NT2/D1 (cell line): ENCODE measurements at regions not wholly inside any gene's neighbourhood (a gene's known extent, or its start where the extent isn't known, plus 50 kb on each side); places are given as distances from the start of the nearest gene placed in this dataset.

Experiments
- DNase-seq: peaks from one replicate; pipeline ENCODE4 v3.0.0-alpha.2; 2011; ENCODE audit warnings: low read depth, low spot score
- H3K27me3 ChIP-seq: 2 replicates; pipeline ENCODE4 v1.6.0; 2011; ENCODE audit warnings: mild to moderate bottlenecking; ENCODE audit not compliant: insufficient read length, insufficient read depth
- H3K36me3 ChIP-seq: 2 replicates; pipeline ENCODE4 v1.6.1; 2011; ENCODE audit warnings: mild to moderate bottlenecking, low read length, mixed read lengths; ENCODE audit not compliant: insufficient read depth, insufficient read length
- H3K4me1 ChIP-seq: 2 replicates; pipeline ENCODE4 v1.5.1; 2011; ENCODE audit not compliant: insufficient read depth, insufficient read length
- H3K4me3 ChIP-seq: 2 replicates; pipeline ENCODE4 v1.5.1; 2011; ENCODE audit warnings: low read depth; ENCODE audit not compliant: insufficient read length
- H3K9ac ChIP-seq: 2 replicates; pipeline ENCODE4 v1.6.0; 2011; ENCODE audit warnings: low read depth; ENCODE audit not compliant: insufficient read length
- H3K9me3 ChIP-seq: 2 replicates; pipeline ENCODE4 v1.5.1; 2011; ENCODE audit warnings: mild to moderate bottlenecking, low read length; ENCODE audit not compliant: insufficient read depth
- SUZ12 ChIP-seq: IDR thresholded peaks from 2 replicates; pipeline ENCODE4 v1.6.1; 2011; ENCODE audit not compliant: insufficient read length, insufficient read depth; ENCODE audit errors: extremely low read depth
- YY1 ChIP-seq: IDR thresholded peaks from 2 replicates; pipeline ENCODE4 v1.6.1; 2011; ENCODE audit not compliant: insufficient read length, insufficient read depth
- ZNF274 ChIP-seq: IDR thresholded peaks from 2 replicates; pipeline ENCODE4 v1.6.1; 2011; ENCODE audit warnings: mild to moderate bottlenecking, low read depth, low read length

DNA sequence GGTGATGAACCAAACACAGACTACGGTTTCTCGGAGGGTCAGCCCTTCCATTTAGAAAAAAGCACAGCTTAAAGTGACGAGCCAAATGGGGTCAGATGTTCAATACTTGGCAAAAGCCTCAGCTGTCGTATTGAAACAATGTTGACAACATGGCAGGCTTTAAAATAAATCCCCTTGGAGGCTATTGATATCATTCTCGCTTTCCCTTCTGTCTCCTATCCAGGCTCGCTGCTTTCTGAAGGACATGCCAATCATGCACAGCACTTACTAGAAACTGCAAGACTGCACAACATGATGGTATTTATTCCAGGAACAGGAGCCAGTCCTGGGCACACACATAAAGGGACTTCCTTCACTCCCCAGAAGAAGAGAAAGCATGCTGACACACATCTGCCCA, 137.9 kb downstream of the SLC7A11 start:
- no peak overlapping the region for H3K9ac ChIP-seq
- TF ChIP-seq SUZ12 (no peak), ZNF274 (no peak), YY1 (no peak)
- H3K4me1 ChIP-seq: no peaks in the 10 kb centered on the region

DNA sequence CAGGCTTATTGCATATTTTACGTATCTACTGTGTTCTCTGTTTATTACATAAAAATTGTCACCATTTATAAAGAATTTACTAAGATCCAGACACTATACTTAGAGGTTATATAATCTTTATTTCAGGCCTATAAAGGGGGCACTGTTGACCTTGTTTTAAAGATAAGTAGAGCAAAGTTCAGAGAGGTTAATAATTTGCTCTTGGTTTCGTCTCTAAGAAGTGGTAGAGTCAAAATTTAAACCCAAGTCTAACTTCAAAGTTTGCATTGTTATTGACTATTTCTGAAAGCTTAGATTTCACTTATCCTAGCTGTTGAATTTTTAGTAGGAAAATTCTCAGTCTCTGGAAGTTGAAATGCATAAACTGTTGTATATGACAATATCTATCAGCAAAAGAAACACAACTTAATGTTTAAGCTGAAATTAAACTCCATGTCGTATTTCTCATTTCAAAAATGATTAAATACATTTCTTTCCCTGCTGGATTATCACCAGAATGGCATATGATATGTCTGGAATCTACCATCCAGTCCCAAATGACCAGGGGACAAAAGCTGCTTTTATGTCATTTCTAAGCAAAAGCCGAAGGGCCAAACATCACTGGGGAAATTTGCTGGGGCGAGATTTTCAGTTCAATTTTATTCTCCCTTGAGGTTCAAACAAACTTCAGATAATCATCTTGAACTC, 138.4 kb downstream of the SLC7A11 start:
- TF ChIP-seq ZNF274 (no peak), YY1 (no peak)
- Histone ChIP-seq H3K4me1 (no peaks in the 10 kb centered on the region), H3K9ac (no peak overlapping the region), H3K9me3 (peaks cover 16% of the 10 kb centered on the region; the same call in 1 of the 2 replicates), H3K36me3 (no peaks in the 10 kb centered on the region), H3K27me3 (no peaks in the 10 kb centered on the region), H3K4me3 (no peak overlapping the region)
- no peak for DNase-seq

More for the DNA sequence above, 137.9 kb downstream of the SLC7A11 start:
- Histone ChIP-seq H3K9me3 (peaks cover 19% of the 10 kb centered on the region; the same call in 1 of the 2 replicates), H3K27me3 (no peaks in the 10 kb centered on the region), H3K4me3 (no peak overlapping the region), H3K36me3 (no peaks in the 10 kb centered on the region)
- no peak for DNase-seq

DNA sequence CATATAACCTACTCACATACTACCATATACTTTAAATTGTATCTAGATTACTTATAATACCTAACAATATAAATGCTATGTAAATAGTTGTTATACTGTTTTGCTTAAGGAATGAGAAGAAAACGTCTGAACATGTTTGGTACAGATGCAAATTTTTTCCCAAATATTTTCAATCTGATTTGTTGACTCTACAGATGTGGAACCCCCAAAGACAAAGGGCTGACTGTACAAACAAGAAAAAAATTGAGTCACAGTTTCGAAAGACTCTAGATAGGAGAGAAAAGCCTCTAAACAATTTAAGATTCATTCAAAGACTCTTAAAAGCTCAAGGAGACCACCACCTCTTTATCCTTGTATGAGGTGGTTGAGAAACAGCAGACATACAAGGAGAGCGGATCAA, 142.8 kb downstream of the SLC7A11 start:
- no peaks in the 10 kb centered on the region for H3K27me3 ChIP-seq
- TF ChIP-seq SUZ12 (no peak), YY1 (no peak), ZNF274 (no peak)
- DNase-seq: no peak
- H3K4me3 ChIP-seq: no peak overlapping the region
- H3K36me3 ChIP-seq: no peaks in the 10 kb centered on the region
- H3K4me1 ChIP-seq: no peaks in the 10 kb centered on the region
- H3K9ac ChIP-seq: no peak overlapping the region
- 0 out of 2 replicates have a peak, but pooled peaks cover 4% of the 10 kb centered on the region for H3K9me3 ChIP-seq

DNA sequence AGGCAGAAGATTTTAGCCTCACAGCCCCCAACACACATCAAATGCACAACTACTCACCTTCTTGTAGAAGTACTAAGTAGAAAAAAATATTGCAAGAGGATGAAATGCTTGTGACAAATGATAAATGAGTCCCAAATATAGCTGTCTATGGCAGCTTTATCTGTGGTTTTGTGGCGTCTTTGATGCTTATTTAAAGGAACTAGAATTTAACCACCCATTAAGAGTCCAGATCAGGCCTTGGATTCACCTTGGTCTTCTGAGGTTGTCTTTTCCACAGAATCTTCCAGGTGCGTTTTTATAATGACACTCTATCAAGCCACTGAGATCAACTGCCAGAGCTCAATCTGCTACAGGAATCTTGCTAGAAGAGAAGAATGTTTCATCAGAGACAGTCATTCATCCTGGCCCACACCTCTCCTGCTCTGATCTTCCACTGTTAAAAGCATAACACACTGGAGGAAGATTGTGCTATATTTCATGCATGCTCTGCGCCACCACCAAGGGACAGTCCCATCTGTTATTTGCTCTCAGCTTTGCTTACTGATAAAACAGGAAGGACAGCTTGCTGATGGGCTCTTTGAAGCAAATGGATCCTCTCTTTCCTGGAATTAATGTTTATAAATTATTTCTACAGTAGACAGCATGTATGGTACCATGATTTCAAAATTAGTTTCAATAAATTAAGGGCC, 144.1 kb downstream of the SLC7A11 start:
- no peaks in the 10 kb centered on the region for H3K36me3 ChIP-seq
- no peak overlapping the region for H3K4me3 ChIP-seq
- DNase-seq: no peak
- TF ChIP-seq SUZ12 (no peak), ZNF274 (no peak), YY1 (no peak)
- H3K27me3 ChIP-seq: no peaks in the 10 kb centered on the region
- no peaks in the 10 kb centered on the region for H3K9me3 ChIP-seq
- H3K4me1 ChIP-seq: no peaks in the 10 kb centered on the region
- no peak overlapping the region for H3K9ac ChIP-seq

DNA sequence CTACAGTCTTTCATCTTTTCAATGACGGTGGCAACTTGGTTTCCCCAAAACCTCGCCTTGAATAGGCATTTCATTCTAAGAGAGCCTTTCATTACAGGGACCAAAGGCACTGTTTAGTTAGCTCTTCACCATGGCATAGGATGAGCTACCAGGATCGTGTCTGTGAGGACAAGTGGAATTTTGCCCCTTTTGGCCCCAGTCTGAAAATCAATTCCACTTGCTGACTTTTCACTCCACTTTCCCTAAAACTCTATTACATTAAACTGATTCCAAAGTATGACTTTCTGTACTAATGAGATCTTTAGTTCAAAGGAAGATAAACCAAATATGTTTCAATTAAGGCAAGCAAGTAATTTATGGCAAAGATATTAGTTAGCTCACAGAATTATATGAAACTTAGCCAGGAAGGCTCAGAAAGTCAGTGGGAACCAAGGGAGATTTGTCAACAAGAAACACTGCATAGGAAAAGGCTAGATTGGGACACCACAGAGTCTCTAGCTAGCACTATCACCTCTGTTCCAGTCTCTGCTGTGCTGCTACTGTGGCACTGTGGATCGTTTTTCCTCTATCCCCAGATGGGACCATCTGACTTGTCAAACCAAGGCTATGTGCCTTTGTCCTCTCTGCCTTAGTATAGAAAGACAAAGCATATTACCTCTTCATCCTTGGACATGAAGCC, 145.6 kb downstream of the SLC7A11 start:
- H3K36me3 ChIP-seq: no peaks in the 10 kb centered on the region
- H3K27me3 ChIP-seq: no peaks in the 10 kb centered on the region
- no peak overlapping the region for H3K9ac ChIP-seq
- TF ChIP-seq SUZ12 (no peak), YY1 (no peak), ZNF274 (no peak)
- H3K4me3 ChIP-seq: no peak overlapping the region
- H3K9me3 ChIP-seq: no peaks in the 10 kb centered on the region
- DNase-seq: no peak
- H3K4me1 ChIP-seq: no peaks in the 10 kb centered on the region

DNA sequence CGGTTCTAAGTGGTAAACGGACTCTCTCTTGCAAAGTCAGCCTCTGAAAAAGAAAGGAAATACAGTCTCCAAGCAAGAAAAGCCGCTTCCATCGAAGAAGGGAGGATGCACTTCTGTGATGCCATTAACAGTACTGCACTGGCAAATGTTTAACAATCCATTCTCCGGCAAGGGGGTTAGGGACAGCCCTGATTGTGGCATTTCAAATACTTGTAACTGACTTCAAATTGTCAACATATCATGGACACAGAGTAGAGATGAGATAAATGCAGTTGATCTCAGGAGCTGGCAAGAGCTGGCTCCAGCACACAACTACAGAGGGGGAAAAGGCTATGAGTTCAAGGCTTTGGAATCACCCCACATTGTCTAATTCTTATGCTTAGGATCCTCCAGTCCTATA, 146.8 kb downstream of the SLC7A11 start:
- H3K4me1 ChIP-seq: no peaks in the 10 kb centered on the region

DNA sequence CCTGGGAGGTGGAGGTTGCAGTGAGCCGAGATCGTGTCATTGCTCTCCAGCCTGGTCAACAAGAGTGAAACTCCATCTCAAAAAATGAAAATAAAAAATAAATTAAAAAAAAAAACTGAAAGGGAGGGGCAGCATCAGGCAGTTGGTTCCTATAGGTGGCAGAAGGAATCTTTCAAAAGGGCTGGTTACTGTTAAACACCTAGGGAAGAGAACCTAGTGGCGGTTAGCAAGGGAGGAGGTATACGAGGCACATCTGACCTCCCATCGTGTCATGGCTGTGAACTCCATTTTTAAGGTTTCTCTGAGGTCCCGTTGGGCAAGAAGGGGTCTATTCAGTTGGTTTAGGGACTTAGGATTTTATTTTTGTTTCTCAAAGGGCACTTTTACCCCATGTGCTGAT, 150.1 kb downstream of the SLC7A11 start:
- no peaks in the 10 kb centered on the region for H3K27me3 ChIP-seq
- TF ChIP-seq ZNF274: no peak
- no peak for TF ChIP-seq YY1
- TF ChIP-seq SUZ12: no peak
- no peaks in the 10 kb centered on the region for H3K36me3 ChIP-seq
- H3K9ac ChIP-seq: no peak overlapping the region
- DNase-seq: no peak
- H3K4me3 ChIP-seq: no peak overlapping the region
- no peaks in the 10 kb centered on the region for H3K4me1 ChIP-seq
- H3K9me3 ChIP-seq: no peaks in the 10 kb centered on the region

More for the DNA sequence above, 146.8 kb downstream of the SLC7A11 start:
- Histone ChIP-seq H3K9me3 (no peaks in the 10 kb centered on the region), H3K4me3 (no peak overlapping the region), H3K9ac (no peak overlapping the region), H3K36me3 (no peaks in the 10 kb centered on the region), H3K27me3 (no peaks in the 10 kb centered on the region)
- DNase-seq: no peak
- TF ChIP-seq ZNF274 (no peak), YY1 (no peak), SUZ12 (no peak)
